Choroid plexus epithelial cell (primary cell): ENCODE measurements at regions not wholly inside any gene's neighbourhood (a gene's known extent, or its start where the extent isn't known, plus 50 kb on each side); places are given as distances from the start of the nearest gene placed in this dataset.

Source experiments
- DNase-seq: peaks from one replicate; pipeline ENCODE4 v3.0.0-alpha.2; 2010; ENCODE audit warnings: low read depth
- H3K4me3 ChIP-seq: 2 replicates; pipeline ENCODE4 v1.5.1; 2011; ENCODE audit warnings: low read depth, mild to moderate bottlenecking, control low read depth, low read length, moderate library complexity
- CTCF ChIP-seq: conservative IDR thresholded peaks from 2 replicates; pipeline ENCODE4 v1.5.1; 2011; ENCODE audit warnings: low read depth, mild to moderate bottlenecking, control low read depth, inconsistent platforms, low read length, moderate library complexity

- TF ChIP-seq CTCF: no peak
- no peak for DNase-seq
- H3K4me3 ChIP-seq: no peak overlapping the region
These were observed 138.3 kb downstream of the UTP18 start for GRCh38 chr17:51398687-51399086.

GRCh38 chr17:51401279-51401678 lies 140.9 kb downstream of the UTP18 start:
- no peak for TF ChIP-seq CTCF
- no peak for DNase-seq
- no peak overlapping the region for H3K4me3 ChIP-seq

- TF ChIP-seq CTCF: no peak
- H3K4me3 ChIP-seq: no peak overlapping the region
- no peak for DNase-seq
These were observed 142.6 kb downstream of the UTP18 start for GRCh38 chr17:51402899-51403298.

- no peak for DNase-seq
- TF ChIP-seq CTCF: no peak
These were observed 147.2 kb downstream of the UTP18 start for GRCh38 chr17:51407576-51407975.

GRCh38 chr17:51419476-51419875 lies 159.1 kb downstream of the UTP18 start:
- DNase-seq: no peak
- no peak overlapping the region for H3K4me3 ChIP-seq
- no peak for TF ChIP-seq CTCF

More at GRCh38 chr17:51407576-51407975, 147.2 kb downstream of the UTP18 start:
- H3K4me3 ChIP-seq: no peak overlapping the region

GRCh38 chr17:51421525-51421924 lies 161.2 kb downstream of the UTP18 start:
- no peak overlapping the region for H3K4me3 ChIP-seq
- TF ChIP-seq CTCF: no peak
- no peak for DNase-seq

- no peak overlapping the region for H3K4me3 ChIP-seq
- no peak for TF ChIP-seq CTCF
- DNase-seq: no peak
These were observed 162.3 kb downstream of the UTP18 start for GRCh38 chr17:51422634-51423033.
